Neutrophil (primary cell): ENCODE measurements at regions not wholly inside any gene's neighbourhood (a gene's known extent, or its start where the extent isn't known, plus 50 kb on each side); places are given as distances from the start of the nearest gene placed in this dataset.

Source experiments
- H3K27ac ChIP-seq: fragments of 200-600 bp; sonication (generic); 2 replicates; pipeline ENCODE4 v1.5.1; 2016; ENCODE audit warnings: mild to moderate bottlenecking, moderate library complexity
- H3K27me3 ChIP-seq: fragments of 200-600 bp; sonication (generic); 2 replicates; pipeline ENCODE4 v1.6.0; 2016; ENCODE audit warnings: mild to moderate bottlenecking
- H3K36me3 ChIP-seq: fragments of 200-600 bp; sonication (generic); 2 replicates; pipeline ENCODE4 v1.5.1; 2017
- H3K4me1 ChIP-seq, 2 experiments: fragments of 200-600 bp in 1 of 2; sonication (generic) in 1 of 2; 1 replicate in 1 of 2; 2 replicates in 1 of 2; pipeline versions ENCODE4 v1.5.1 to v1.6.1; 2013 to 2016; ENCODE audit warnings: low read depth in 1 of 2, low read length in 1 of 2, mild to moderate bottlenecking in 1 of 2, moderate library complexity in 1 of 2; ENCODE audit not compliant: control insufficient read depth in 1 of 2, insufficient read depth in 1 of 2
- H3K4me3 ChIP-seq, 2 experiments: fragments of 200-600 bp in 1 of 2; sonication (generic) in 1 of 2; 1 replicate in 1 of 2; 2 replicates in 1 of 2; pipeline ENCODE4 v1.5.1; 2013 to 2016; ENCODE audit warnings: low read depth in 1 of 2, low read length in 1 of 2, mild to moderate bottlenecking in 1 of 2, moderate library complexity in 1 of 2
- H3K9me3 ChIP-seq: fragments of 200-600 bp; sonication (generic); 2 replicates; pipeline ENCODE4 v1.5.1; 2016
- CTCF ChIP-seq: fragments of 200-600 bp; sonication (generic); IDR thresholded peaks from 2 replicates; pipeline ENCODE4 v1.5.1; 2016; ENCODE audit warnings: antibody characterized with exemption

- Histone ChIP-seq H3K27me3 (no peaks in the 10 kb centered on the region), H3K4me1 (no peaks in the 10 kb centered on the region), H3K36me3 (no peaks in the 10 kb centered on the region), H3K27ac (no peak overlapping the region), H3K9me3 (no peaks in the 10 kb centered on the region), H3K4me3 (no peak overlapping the region)
- no peak for TF ChIP-seq CTCF
These were observed 352.2 kb downstream of the CYRIA start for GRCh38 chr2:16313235-16313975.

DNA sequence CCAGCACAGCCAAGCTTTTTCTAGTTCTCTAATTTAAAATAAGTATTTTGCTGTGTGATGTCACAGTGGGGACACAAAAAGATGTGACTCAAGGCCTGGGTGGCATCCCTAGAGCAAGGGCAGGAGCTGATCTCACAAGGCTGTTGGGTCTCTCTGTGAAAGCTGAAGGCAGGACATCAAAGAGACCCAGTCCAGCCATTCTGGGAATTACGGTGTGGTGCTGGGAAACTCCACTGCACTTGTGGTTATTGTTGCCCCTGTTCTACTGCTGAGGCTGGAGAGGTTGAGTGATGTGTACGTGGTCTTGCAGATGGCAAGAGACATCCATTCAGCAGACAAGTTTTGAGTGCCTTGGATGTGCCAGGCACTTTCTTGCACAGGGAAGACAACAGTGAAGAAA is 352.9 kb downstream of the CYRIA start:
- Histone ChIP-seq H3K4me3 (no peak overlapping the region), H3K4me1 (no peaks in the 10 kb centered on the region), H3K36me3 (no peaks in the 10 kb centered on the region), H3K27me3 (no peaks in the 10 kb centered on the region), H3K9me3 (no peaks in the 10 kb centered on the region), H3K27ac (no peak overlapping the region)
- TF ChIP-seq CTCF, result no peak

GRCh38 chr2:16311521-16312440 is 353.9 kb downstream of the CYRIA start:
- H3K9me3 ChIP-seq, result no peaks in the 10 kb centered on the region
- no peaks in the 10 kb centered on the region for H3K27me3 ChIP-seq
- TF ChIP-seq CTCF, result no peak
- no peak overlapping the region for H3K27ac ChIP-seq
- H3K4me3 ChIP-seq, result no peak overlapping the region
- H3K4me1 ChIP-seq, result no peaks in the 10 kb centered on the region
- H3K36me3 ChIP-seq, result no peaks in the 10 kb centered on the region

DNA sequence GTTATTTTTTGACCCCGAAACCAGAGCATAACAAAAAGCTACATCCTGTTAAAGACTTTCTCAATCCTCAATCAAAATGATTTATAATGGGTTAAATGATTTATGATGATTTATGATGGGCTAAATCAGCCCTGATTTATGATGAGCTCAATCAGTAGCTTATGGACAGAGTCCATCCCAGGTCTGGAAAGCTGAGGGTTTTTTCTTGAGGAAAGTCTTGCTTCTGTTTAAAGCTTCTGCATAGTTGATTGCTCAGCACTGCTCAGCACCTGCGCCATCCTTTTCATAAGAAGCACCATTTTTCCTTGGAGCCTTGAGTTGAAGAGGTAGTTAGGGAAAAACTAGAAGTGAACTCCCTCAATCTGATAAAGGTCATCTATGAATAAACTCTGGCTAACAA is 356.8 kb downstream of the CYRIA start:
- Histone ChIP-seq H3K27me3 (no peaks in the 10 kb centered on the region), H3K9me3 (no peaks in the 10 kb centered on the region), H3K27ac (no peak overlapping the region), H3K36me3 (no peaks in the 10 kb centered on the region), H3K4me1 (no peaks in the 10 kb centered on the region), H3K4me3 (no peak overlapping the region)
- TF ChIP-seq CTCF, result no peak

GRCh38 chr2:16304876-16305590 is 360.6 kb downstream of the CYRIA start:
- TF ChIP-seq CTCF, result no peak
- Histone ChIP-seq H3K36me3 (no peaks in the 10 kb centered on the region), H3K4me1 (no peaks in the 10 kb centered on the region), H3K27me3 (no peaks in the 10 kb centered on the region), H3K4me3 (no peak overlapping the region), H3K27ac (no peak overlapping the region), H3K9me3 (no peaks in the 10 kb centered on the region)
